GM12892 (cell line): ENCODE measurements at regions not wholly inside any gene's neighbourhood (a gene's known extent, or its start where the extent isn't known, plus 50 kb on each side); places are given as distances from the start of the nearest gene placed in this dataset.

Experiments used
- POLR2A ChIP-seq: IDR thresholded peaks from 2 replicates; pipeline ENCODE4 v1.6.1; 2011; ENCODE audit warnings: low read depth, low read length, control low read depth
- POLR2AphosphoS5 ChIP-seq: IDR thresholded peaks from 2 replicates; pipeline ENCODE4 v1.6.1; 2011; ENCODE audit warnings: low read depth, low read length, control low read depth

DNA sequence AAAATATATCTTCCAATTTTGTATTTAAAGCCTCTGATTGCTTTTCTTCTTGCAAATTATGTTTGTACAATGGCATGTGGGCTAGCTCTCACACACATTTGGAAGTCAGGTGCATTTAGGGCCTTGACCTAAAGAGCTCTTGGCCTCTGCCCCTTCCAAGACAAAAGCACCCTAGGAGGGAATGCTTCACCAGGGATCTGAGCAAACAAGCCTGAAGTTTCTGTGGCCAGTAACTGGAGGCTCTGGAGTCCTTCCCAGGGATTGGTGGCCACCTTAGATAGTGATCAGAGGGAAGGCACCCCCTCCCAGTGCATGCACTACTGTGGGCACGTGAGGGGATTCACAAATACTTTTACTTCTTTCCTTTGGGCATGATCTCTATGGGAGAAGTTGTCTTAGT is 60.3 kb upstream of the DIPK2B start:
- TF ChIP-seq POLR2A (no peak), POLR2AphosphoS5 (no peak)
